HK-2 (cell line): ENCODE measurements at regions not wholly inside any gene's neighbourhood (a gene's known extent, or its start where the extent isn't known, plus 50 kb on each side); places are given as distances from the start of the nearest gene placed in this dataset.

ENCODE experiments used
- DNase-seq: peaks from one replicate; pipeline ENCODE4 v3.0.0-alpha.2; 2018; ENCODE audit not compliant: unreplicated experiment

- no peak for DNase-seq
Measured at GRCh38 chr6:23021487-23021886, 452.1 kb downstream of the HDGFL1 start.

DNA sequence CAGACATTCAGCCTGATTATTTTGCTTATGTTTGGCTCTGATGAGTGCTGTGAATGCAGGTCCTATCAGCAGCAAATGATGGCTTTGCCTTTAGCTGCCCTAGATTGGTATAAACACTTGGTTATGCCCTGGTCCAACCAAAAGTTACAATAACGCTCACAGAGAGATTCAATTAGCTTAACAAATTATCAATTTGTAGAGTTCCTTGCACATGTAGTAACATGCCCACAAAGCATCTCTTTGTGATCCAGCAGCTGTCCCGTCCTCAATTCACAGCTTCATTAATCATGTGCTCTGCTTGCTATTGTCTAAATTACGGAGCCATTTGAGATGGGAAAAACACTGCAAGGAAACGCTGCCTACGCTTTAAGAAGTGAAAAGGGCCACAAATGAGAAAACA is 457.9 kb downstream of the HDGFL1 start:
- no peak for DNase-seq

DNA sequence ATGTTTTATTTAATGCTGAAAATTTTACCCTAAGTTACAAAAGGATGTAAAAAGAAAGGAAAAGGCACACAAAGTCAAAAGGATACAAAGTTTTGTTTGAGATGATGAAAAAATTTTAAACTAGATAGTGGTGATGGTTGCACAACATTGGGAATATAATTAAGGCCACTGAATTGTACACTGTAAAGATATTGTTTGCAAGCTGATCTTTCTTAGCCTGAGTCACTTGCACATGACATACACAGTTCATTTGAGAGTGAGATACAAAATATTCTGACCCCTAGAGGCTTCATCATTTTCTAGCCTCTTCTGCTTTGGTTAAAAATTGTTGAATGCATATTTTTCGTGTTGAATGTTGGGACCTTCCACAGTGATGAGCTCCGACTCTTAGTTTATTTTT is 462.6 kb downstream of the HDGFL1 start:
- DNase-seq = no peak

DNA sequence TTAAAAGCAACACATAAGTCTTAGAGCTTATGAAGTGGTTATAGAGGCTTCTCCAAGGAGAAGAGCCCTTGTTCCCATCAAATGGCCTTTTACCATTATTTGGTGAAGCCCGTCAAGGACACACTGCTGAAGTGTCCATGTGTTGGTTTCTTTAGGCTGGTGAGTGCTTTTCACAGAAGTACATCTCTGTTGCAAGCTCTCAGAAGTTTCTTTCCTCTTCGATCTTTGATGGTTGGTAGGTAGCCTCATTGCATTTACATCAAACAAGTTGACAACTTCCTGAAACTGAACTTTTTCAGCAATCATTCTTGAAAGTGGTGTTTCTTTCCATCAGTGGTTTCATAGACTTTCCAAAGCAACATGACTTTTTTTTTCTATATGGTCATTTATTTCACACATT is 465.6 kb downstream of the HDGFL1 start:
- DNase-seq = no peak

DNA sequence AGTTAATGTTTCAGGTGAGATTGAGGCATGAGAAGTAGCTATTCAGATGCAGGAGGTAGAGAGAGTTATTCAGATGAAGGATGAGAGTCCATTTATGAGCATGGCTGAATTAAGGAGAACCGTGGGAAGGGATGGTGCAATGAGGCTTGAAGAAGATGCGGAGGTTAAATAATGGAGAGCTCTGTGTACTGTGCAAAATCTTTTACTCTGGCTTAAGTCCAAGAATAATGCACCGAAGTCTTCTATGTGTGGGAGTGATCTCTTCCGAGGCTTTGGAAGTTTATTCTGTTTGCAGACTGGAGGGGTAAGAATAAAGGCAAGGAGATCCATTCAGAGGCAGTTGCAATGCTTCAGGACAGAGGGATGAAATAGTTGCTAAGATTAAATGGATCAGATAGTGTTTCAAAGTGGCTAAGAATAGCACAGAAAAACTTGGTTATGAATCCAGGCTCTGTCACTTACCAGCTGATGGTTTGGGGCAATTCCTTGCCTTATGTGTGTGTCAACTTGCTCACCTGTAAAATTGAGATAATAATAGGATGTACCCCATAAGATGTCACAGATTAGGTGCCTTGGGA is 467.1 kb downstream of the HDGFL1 start:
- no peak for DNase-seq

- DNase-seq = no peak
Measured at GRCh38 chr6:23040899-23041298, 471.5 kb downstream of the HDGFL1 start.

GRCh38 chr6:23045280-23045679 is 475.9 kb downstream of the HDGFL1 start:
- DNase-seq = no peak

- no peak for DNase-seq
Measured at GRCh38 chr6:23055523-23055922, 486.2 kb downstream of the HDGFL1 start.

DNA sequence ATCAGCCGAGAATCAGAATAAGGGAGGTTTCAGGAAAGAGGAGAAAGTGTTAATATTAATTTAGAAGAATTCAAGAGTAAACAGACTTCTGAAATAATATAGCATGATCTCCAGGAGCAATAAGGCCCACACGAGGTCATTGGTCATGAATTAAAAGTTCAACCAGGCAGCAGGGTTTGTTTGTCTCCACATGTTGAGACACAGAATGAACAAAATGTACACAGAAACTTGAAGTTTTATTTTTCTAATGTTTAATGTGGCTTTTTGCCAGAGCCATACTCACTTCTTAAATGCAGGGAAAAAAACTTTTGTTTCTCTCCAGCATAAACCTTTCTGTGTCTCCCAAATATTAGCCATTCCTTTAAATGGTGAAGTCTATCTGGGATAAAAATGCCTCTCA is 504.5 kb downstream of the HDGFL1 start:
- no peak for DNase-seq

GRCh38 chr6:23077772-23078171 is 508.4 kb downstream of the HDGFL1 start:
- no peak for DNase-seq

- no peak for DNase-seq
Measured at GRCh38 chr6:23081701-23082100, 512.3 kb downstream of the HDGFL1 start.

- DNase-seq = no peak
Measured at GRCh38 chr6:23086100-23086499, 516.7 kb downstream of the HDGFL1 start.

GRCh38 chr6:23087471-23087870 is 518.1 kb downstream of the HDGFL1 start:
- DNase-seq = no peak

- DNase-seq = no peak
Measured at GRCh38 chr6:23088761-23089160, 519.4 kb downstream of the HDGFL1 start.

- no peak for DNase-seq
Measured at GRCh38 chr6:23089981-23090380, 520.6 kb downstream of the HDGFL1 start.

GRCh38 chr6:23091795-23092194 is 522.4 kb downstream of the HDGFL1 start:
- no peak for DNase-seq

- DNase-seq = no peak
Measured at GRCh38 chr6:23096876-23097275, 527.5 kb downstream of the HDGFL1 start.

DNA sequence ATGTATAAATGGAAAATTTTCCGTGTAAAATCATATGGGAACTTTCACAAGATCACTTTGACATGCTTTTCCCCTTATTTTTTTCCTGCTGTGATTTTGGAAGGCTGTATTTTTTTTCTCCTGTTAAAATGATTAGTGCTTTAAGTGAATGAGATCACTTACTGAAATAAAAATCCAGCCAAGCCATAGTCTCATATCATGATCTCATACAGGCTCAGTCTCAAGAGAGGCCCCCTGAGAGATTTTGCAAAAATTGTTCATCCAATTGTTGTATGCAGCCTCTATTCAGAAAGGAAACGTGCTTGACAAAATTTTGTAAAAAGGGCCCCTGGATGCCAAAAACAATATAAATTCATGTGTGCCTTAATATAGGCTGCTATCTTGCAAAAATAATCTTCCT is 528.2 kb downstream of the HDGFL1 start:
- DNase-seq = no peak

GRCh38 chr6:23106951-23107350 is 537.6 kb downstream of the HDGFL1 start:
- DNase-seq = no peak

DNA sequence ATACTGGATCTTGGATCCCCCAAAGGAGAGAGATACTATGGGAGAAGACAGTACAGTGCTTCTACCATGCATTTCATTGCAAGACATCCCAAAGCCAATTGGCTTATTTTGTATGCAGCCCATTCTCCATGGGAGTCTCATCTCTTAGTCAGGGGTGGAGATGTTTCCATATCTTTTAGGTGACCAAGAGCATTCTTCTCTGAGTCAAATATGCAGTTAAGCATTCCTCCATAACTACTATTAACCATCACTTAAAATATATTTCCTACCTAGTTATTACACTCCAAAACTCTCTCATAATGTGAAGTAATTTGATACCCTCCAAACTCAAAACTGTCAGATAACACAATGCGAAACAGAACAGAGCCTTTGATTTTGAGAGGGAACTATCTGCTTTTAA is 542.6 kb downstream of the HDGFL1 start:
- no peak for DNase-seq

- DNase-seq = no peak
Measured at GRCh38 chr6:23114812-23115504, 545.6 kb downstream of the HDGFL1 start.

DNA sequence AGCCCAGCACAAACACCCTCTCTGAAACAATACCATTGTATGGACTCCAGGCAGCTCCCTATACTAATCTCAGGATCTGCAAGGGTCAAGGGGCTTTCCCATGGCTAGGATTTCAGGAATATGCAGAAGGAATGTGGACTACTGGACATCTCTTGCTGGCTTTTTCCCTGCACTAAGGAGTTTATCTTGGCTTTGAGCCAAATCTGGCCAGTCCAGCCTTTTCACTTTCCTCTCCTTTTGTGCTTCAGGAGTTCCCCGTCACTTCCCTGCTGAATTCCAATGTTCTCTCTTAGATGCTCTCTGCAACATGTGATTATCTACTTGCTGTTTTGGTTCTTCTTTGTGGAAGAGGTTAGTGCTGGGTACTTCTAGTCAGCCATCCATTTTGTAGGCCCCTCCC is 568.2 kb downstream of the HDGFL1 start:
- no peak for DNase-seq

GRCh38 chr6:23140871-23141270 is 571.5 kb downstream of the HDGFL1 start:
- DNase-seq = no peak

GRCh38 chr6:23145781-23146180 is 576.4 kb downstream of the HDGFL1 start:
- DNase-seq = no peak
